GM23338 (cell line): ENCODE measurements at regions not wholly inside any gene's neighbourhood (a gene's known extent, or its start where the extent isn't known, plus 50 kb on each side); places are given as distances from the start of the nearest gene placed in this dataset.

Source experiments
- ATAC-seq: fragments of 200-7000 bp; cut with Tn5 transposase; 3 replicates; pipeline ENCODE4 v1.9.1; 2020
- DNase-seq: peaks from one replicate; pipeline ENCODE4 v3.0.0-alpha.2; 2015; ENCODE audit warnings: low spot score
- H2AFZ ChIP-seq: fragments of 200-600 bp; sonication (generic); 2 replicates; pipeline ENCODE4 v1.8.0; 2016; ENCODE audit warnings: antibody characterized with exemption, mild to moderate bottlenecking, moderate library complexity
- H3F3A ChIP-seq: fragments of 200-600 bp; sonication (generic); replicated peaks from 2 replicates; pipeline ENCODE4 v1.8.0; 2017; ENCODE audit warnings: antibody characterized with exemption, mixed run types, low read depth
- H3K27ac ChIP-seq: fragments of 200-600 bp; sonication (generic); 2 replicates; pipeline ENCODE4 v1.6.1; 2016; ENCODE audit warnings: low read depth
- H3K27me3 ChIP-seq: fragments of 200-600 bp; sonication (generic); 2 replicates; pipeline ENCODE4 v1.8.0; 2016; ENCODE audit warnings: mild to moderate bottlenecking, mixed run types, moderate library complexity; ENCODE audit not compliant: insufficient read depth
- H3K36me3 ChIP-seq: fragments of 200-600 bp; sonication (generic); 2 replicates; pipeline ENCODE4 v1.8.0; 2016; ENCODE audit warnings: mild to moderate bottlenecking; ENCODE audit not compliant: insufficient read depth
- H3K4me1 ChIP-seq: fragments of 200-600 bp; sonication (generic); 2 replicates; pipeline ENCODE4 v1.8.0; 2016; ENCODE audit warnings: mild to moderate bottlenecking, moderate library complexity; ENCODE audit not compliant: insufficient read depth
- H3K4me2 ChIP-seq: fragments of 200-600 bp; sonication (generic); 2 replicates; pipeline ENCODE4 v1.7.1; 2017; ENCODE audit warnings: mixed run types
- H3K4me3 ChIP-seq: fragments of 200-600 bp; sonication (generic); 2 replicates; pipeline ENCODE4 v1.6.1; 2016; ENCODE audit warnings: mixed run types
- H3K79me2 ChIP-seq: fragments of 200-600 bp; sonication (generic); replicated peaks from 2 replicates; pipeline ENCODE4 v1.8.0; 2017; ENCODE audit warnings: mild to moderate bottlenecking; ENCODE audit not compliant: insufficient read depth
- H3K9me2 ChIP-seq: fragments of 200-600 bp; sonication (generic); 2 replicates; pipeline ENCODE4 v1.8.0; 2017; ENCODE audit not compliant: insufficient read depth
- H4K20me1 ChIP-seq: fragments of 200-600 bp; sonication (generic); replicated peaks from 2 replicates; pipeline ENCODE4 v1.8.0; 2017; ENCODE audit warnings: mild to moderate bottlenecking; ENCODE audit not compliant: insufficient read depth
- H3K27ac Mint-ChIP-seq: 2 replicates; pipeline ENCODE4 v1.8.0; 2020; ENCODE audit warnings: inconsistent platforms, mild to moderate bottlenecking, moderate library complexity, mixed read lengths
- H3K27me3 Mint-ChIP-seq: 3 replicates; pipeline ENCODE4 v1.8.0; 2022; ENCODE audit warnings: low read depth, mild to moderate bottlenecking, moderate library complexity, mixed read lengths, inconsistent platforms; ENCODE audit not compliant: insufficient read depth, poor library complexity
- H3K36me3 Mint-ChIP-seq: 3 replicates; pipeline ENCODE4 v1.8.0; 2021; ENCODE audit warnings: low read depth, mild to moderate bottlenecking, inconsistent platforms, moderate library complexity, mixed read lengths
- H3K4me1 Mint-ChIP-seq: 3 replicates; pipeline ENCODE4 v1.8.0; 2020; ENCODE audit warnings: mild to moderate bottlenecking, inconsistent platforms, mixed read lengths
- H3K4me3 Mint-ChIP-seq: 3 replicates; pipeline ENCODE4 v1.8.0; 2021; ENCODE audit warnings: moderate library complexity, mild to moderate bottlenecking, inconsistent platforms, mixed read lengths
- H3K9me3 Mint-ChIP-seq: 3 replicates; pipeline ENCODE4 v1.8.0; 2020; ENCODE audit warnings: moderate library complexity, mild to moderate bottlenecking, inconsistent platforms, mixed read lengths
- EZH2 ChIP-seq: fragments of 200-600 bp; sonication (generic); IDR thresholded peaks from one replicate; pipeline ENCODE4 v1.8.0; 2017; ENCODE audit warnings: antibody characterized with exemption, mild to moderate bottlenecking, low read depth; ENCODE audit not compliant: unreplicated experiment
- EZH2phosphoT487 ChIP-seq: fragments of 200-600 bp; sonication (generic); IDR thresholded peaks from one replicate; pipeline ENCODE4 v1.8.1; 2018; ENCODE audit warnings: antibody characterized with exemption; ENCODE audit not compliant: unreplicated experiment
- REST ChIP-seq: IDR thresholded peaks from one replicate; pipeline ENCODE4 v1.6.1; 2018; ENCODE audit warnings: antibody characterized with exemption; ENCODE audit not compliant: unreplicated experiment
- ZNF331 ChIP-seq: fragments of 250-450 bp; sonication (Bioruptor Pico); IDR thresholded peaks from 2 replicates; pipeline ENCODE4 v1.5.0; 2020; ENCODE audit warnings: low read depth, mild to moderate bottlenecking, moderate library complexity

GRCh38 chr4:112858751-112859150 lies 190.7 kb upstream of the ANK2 start:
- H3K27ac Mint-ChIP-seq, result no peak overlapping the region
- H3K9me2 ChIP-seq, result no peaks in the 10 kb centered on the region
- no peaks in the 10 kb centered on the region for H3K36me3 ChIP-seq
- H2AFZ ChIP-seq, result no peak overlapping the region
- no peak overlapping the region for H3K4me3 Mint-ChIP-seq
- peaks cover 10% of the 10 kb centered on the region for H3K79me2 ChIP-seq
- peaks cover under 1% of the 10 kb centered on the region; the same call in 1 of the 3 replicates for H3K36me3 Mint-ChIP-seq
- DNase-seq (no peak), ATAC-seq (no peak)
- 0 out of 3 replicates have a peak, but pooled peaks cover under 1% of the 10 kb centered on the region for H3K9me3 Mint-ChIP-seq
- H3K4me1 Mint-ChIP-seq, result peaks cover 52% of the 10 kb centered on the region
- no peak overlapping the region for H3K4me3 ChIP-seq
- H3K4me2 ChIP-seq, result peak overlapping the region; percentile 25; the same call in 1 of the 2 replicates
- H3K27me3 ChIP-seq, result no peaks in the 10 kb centered on the region
- TF ChIP-seq EZH2, result no peak
- no peak for TF ChIP-seq EZH2phosphoT487
- no peak for TF ChIP-seq REST
- H4K20me1 ChIP-seq, result no peaks in the 10 kb centered on the region
- peaks cover 55% of the 10 kb centered on the region for H3K4me1 ChIP-seq
- peaks cover 2% of the 10 kb centered on the region for H3K27me3 Mint-ChIP-seq
- H3K27ac ChIP-seq, result peak overlapping the region; percentile 10; the same call in 1 of the 2 replicates
- no peaks in the 10 kb centered on the region for H3F3A ChIP-seq

- peaks cover 44% of the 10 kb centered on the region for H3K4me1 Mint-ChIP-seq
- H3K27ac Mint-ChIP-seq, result peak overlapping the region; percentile 33
- peaks cover 3% of the 10 kb centered on the region; the same call in 1 of the 3 replicates for H3K9me3 Mint-ChIP-seq
Measured at GRCh38 chr4:112859456-112860184, 189.8 kb upstream of the ANK2 start.

More at GRCh38 chr4:112859456-112860184, 189.8 kb upstream of the ANK2 start:
- peak overlapping the region; percentile 25; the same call in 1 of the 2 replicates for H3K4me2 ChIP-seq
- no peaks in the 10 kb centered on the region for H3K9me2 ChIP-seq
- H4K20me1 ChIP-seq, result no peaks in the 10 kb centered on the region
- Mint-ChIP-seq H3K36me3 (peaks cover 4% of the 10 kb centered on the region; the same call in 2 of the 3 replicates), H3K4me3 (0 out of 3 replicates have a peak overlapping the region, but pooled peaks have one; percentile 9), H3K27me3 (peaks cover 2% of the 10 kb centered on the region)
- no peaks in the 10 kb centered on the region for H3K36me3 ChIP-seq
- H3F3A ChIP-seq, result no peaks in the 10 kb centered on the region
- H3K79me2 ChIP-seq, result peaks cover 10% of the 10 kb centered on the region
- no peaks in the 10 kb centered on the region for H3K27me3 ChIP-seq
- no peak for TF ChIP-seq ZNF331
- no peak for TF ChIP-seq EZH2phosphoT487
- peak overlapping the region; percentile 85 for H3K27ac ChIP-seq
- H2AFZ ChIP-seq, result no peak overlapping the region
- ATAC-seq (peak; percentile 22), DNase-seq (no peak)
- no peak overlapping the region for H3K4me3 ChIP-seq
- H3K4me1 ChIP-seq, result peaks cover 55% of the 10 kb centered on the region
